DMS 273 (cell line): ENCODE measurements at regions not wholly inside any gene's neighbourhood (a gene's known extent, or its start where the extent isn't known, plus 50 kb on each side); places are given as distances from the start of the nearest gene placed in this dataset.
"Not testable (repeated sequence)": the region's sequence is repeated elsewhere in the genome, so short reads cannot be mapped to it uniquely, and the experiment has no call there.

ENCODE experiments used
- DNase-seq: peaks from one replicate; lab custom pipeline; 2025; ENCODE audit not compliant: unreplicated experiment; lab: John Stamatoyannopoulos, UW

DNA sequence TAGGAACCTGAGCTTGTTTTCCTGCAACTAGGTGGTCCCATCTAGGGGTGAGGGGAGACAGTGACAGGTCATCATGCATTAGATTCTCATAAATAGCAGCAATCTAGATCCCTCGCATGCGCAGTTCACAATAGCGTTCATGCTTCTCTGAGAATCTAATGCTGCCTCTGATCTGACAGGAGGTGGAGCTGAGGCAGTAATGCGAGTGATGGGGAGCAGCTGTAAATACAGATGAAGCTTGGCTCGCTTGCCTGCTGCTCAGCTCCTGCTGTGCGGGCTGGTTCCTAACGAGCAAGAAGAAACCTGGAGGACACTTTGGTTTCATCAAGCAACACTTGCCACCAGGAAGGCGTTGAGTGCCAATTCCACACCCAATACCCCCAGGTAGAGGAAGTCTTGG lies 95.1 kb upstream of the OLIG2 start:
- DNase-seq = no peak

DNA sequence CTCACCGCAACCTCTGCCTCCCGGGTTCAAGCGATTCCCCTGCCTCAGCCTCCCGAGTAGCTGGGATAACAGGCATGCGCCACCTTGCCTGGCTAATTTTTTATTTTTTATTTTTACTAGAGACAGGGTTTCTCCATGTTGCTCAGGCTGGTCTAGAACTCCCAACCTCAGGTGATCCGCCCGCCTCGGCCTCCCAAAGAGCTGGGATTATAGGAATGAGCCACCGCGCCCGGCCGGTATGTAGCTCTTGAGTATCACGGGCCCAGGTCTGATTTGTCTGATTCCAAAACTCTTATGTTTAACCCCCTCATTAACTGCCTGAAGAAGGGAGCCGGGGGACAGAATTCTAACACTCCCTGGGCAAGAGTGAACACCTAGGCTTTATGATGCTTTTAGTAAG lies 91.7 kb upstream of the OLIG2 start:
- not testable (repeated sequence) for DNase-seq

DNA sequence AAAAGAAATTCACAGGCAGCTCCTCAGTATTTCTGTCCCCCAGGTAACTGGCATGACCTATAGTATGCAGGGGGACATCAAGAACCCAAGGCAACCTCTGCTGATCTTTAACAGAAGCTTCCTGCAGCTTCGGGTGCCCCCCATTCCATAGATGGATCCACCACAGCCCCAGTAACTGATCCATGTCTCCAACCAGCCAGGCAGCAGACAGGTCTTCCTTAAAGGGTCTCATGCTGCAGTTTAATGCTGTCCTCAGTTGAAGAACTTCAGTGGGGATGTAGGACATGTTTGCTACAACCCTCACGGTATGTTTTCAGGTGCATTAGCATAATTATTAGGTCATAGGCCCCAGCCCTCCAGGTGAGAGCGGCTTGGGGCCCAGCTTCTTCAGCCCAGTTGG lies 90.9 kb upstream of the OLIG2 start:
- no peak for DNase-seq

DNA sequence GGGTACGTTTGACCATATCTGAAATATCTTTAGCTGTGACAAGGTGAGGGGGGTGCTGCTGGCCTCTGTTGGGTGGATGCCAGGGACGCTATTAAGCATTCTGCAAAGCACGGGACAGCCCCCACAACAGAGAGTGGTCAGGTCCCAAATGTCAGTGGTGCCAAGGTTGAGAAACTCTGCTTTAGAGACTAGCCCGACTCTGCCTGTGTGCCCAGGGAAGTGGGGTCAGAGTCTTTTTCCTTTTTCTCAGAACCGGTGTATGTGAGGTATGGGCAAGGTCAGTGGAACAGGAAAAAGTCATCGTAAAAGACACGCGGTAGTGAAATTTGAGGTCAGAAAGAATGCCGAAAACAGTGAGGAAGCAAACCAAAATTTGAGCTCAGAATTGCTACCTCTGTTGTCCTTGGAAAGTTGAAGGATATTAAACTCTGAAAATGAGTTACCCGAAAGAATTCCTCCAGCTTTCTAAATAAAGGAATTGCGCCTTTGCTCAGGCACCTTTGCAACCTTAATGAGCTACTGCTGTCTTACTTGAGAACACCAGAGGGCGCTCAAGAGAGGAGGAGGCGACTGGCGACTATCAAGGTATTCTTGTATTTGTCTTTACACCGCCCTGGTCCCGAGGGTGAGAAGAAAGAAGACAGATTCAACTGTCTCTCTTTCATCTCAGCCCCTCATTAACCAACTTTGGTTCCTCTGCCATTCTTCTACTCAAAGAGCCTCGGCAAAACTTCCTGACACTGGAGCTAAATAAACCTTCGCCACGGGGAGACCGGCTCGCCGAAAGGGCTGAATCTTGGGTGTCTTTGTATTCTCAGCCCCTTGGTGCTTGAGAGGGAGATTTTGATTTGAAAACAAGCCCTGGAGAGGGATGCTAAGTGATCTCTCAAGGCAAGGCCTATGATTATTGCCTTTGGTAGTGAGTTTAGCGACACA lies 85.4 kb upstream of the OLIG2 start:
- peak; percentile 79 for DNase-seq

GRCh38 chr21:32941263-32941662 lies 84.5 kb upstream of the OLIG2 start:
- DNase-seq = no peak

DNA sequence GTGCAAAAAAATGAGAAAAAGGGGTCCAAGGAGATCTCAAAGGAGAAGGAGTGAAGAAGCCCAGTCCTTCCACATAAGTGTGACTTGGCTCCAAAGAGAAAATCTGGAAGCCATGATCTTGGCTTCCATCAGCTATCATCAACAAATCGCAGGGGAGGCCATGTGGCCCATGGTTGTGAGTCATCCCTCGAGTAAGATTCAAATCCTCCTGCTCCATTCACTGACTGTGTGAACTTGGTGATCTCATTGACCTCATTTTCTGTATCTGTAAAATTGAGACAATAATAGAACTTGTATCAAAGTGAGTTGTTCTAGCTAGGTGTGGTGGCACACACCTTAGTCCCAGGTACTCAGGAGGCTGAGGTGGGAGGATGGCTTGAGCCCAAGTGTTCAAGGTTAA lies 79.1 kb upstream of the OLIG2 start:
- DNase-seq = no peak

DNA sequence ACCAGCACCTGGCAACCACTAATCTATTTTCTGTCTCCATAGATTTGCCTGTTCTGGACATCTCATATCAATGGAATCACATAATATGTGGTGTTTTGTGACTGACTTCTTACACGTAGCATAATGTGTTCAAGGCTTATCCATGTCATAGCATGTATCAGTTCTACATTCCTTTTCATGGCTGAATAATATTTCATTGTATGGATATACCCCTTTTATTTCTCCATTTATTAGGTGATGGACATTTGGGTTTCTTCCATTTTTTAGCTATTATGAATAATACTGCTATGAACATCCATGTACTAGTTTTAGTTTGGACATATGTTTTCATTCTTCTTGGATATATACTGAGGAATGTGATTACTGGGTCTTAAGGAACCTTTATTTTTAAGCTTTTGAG lies 78.0 kb upstream of the OLIG2 start:
- DNase-seq = no peak

GRCh38 chr21:32949701-32950100 lies 76.0 kb upstream of the OLIG2 start:
- DNase-seq = no peak

- no peak for DNase-seq
These were observed 74.7 kb upstream of the OLIG2 start for GRCh38 chr21:32951041-32951440.

- DNase-seq = no peak
These were observed 71.4 kb upstream of the OLIG2 start for GRCh38 chr21:32954353-32954752.

DNA sequence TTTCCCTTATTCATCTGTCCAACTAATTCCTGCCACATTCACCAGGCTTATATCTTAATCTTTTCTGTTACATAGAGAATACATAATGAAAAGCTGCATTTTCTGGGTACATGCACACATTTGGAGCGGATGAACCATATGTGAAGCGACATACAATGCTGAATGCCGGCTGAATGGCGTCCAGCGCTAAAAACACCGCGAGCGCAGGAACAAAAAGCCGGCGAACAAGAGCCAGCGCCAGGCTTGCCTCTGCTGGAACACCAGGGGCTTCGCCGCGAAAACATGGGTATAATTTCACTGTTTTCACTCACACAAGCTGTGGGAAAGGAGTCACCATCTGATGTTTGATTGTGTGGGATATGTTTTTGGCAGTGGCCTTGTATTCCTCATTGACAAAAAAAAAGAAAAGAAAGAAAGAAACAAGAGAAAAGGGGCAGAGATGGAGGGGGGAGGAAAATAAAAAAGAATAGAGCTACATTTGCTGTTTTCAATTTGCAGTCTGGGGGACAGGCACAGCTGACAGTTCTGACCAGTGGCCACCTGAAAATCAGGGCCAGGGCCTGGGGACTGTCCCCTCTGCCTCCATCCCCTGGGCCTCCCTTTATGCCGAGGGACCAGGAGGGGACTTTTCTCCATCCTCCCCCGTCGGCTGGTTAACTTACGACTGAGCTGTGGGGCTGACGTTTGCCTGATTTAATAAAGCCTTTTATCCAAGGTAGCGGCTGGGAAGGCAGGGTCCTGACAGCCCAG lies 70.2 kb upstream of the OLIG2 start:
- DNase-seq = no peak

GRCh38 chr21:32956061-32956656 lies 69.6 kb upstream of the OLIG2 start:
- DNase-seq = no peak

GRCh38 chr21:32957545-32957944 lies 68.2 kb upstream of the OLIG2 start:
- DNase-seq = no peak

- no peak for DNase-seq
These were observed 67.3 kb upstream of the OLIG2 start for GRCh38 chr21:32958288-32959002.

DNA sequence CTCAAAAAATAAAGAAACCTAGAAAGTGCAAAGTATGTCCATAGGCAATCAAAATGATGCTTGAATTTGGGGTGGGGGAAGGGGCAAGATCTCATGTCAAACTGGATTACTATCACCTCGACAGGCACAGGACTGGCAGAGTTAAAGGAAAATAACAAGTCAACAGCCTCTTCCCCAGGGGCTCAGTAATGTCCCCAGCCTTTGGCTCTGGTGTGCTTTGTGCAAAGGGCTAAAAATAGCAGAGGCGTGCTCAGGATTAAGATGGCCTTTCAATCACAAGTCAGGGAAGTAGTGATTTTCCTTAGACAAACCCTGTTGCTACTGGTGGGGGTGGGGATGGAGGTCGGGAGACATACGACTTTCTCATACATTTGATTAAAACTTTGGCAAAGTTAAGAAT lies 63.5 kb upstream of the OLIG2 start:
- no peak for DNase-seq

- no peak for DNase-seq
These were observed 60.5 kb upstream of the OLIG2 start for GRCh38 chr21:32965129-32965680.

DNA sequence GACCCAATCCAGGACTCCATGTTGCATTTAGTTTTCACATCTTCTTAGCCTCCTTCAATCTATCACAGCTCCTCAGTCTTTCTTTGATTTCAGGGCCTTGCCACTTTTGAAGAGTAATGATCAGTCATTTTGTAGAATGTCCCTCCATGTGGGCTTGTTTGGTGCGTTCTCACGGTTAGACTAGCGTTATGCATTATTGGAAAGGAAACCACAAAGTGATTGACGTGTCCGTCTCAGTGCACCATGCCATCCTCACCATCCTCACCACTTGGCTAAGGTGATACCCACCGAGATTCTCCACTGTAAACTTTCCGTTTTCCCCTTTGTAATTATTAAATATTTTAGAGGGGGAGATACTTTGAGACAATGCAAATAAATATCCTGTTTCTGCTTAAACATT lies 59.6 kb upstream of the OLIG2 start:
- no peak for DNase-seq

DNA sequence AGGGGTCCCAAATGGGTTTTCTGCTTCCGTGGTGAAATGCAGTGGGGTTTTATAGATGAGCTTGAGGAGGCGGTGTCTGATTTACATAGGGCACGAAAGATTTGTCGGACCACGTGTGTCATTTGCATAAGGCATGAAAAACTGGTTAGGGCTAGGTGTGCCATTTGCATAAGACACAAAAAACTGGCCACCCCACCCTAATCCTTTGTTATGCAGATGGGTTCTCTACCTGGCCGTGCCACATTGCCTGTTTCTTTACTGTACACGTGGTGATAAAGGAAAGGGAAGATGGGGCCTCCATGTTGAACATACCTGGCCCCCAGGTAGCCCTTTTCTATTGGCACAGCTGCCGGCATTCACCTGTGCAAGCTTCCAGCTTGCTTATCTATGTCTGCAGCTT lies 57.6 kb upstream of the OLIG2 start:
- DNase-seq = not testable (repeated sequence)

GRCh38 chr21:32974653-32975052 lies 51.1 kb upstream of the OLIG2 start:
- no peak for DNase-seq

- no peak for DNase-seq
These were observed 49.8 kb upstream of the OLIG2 start for GRCh38 chr21:32975811-32976431.
